Fibroblast of the aortic adventitia (primary cell): ENCODE measurements at regions not wholly inside any gene's neighbourhood (a gene's known extent, or its start where the extent isn't known, plus 50 kb on each side); places are given as distances from the start of the nearest gene placed in this dataset.

Source experiments
- DNase-seq: peaks from one replicate; pipeline ENCODE4 v3.0.0-alpha.2; 2010; ENCODE audit warnings: low read depth
- H3K4me3 ChIP-seq: 2 replicates; pipeline ENCODE4 v1.5.1; 2011; ENCODE audit warnings: low read depth, mild to moderate bottlenecking, control low read depth, low read length, moderate library complexity
- TF ChIP-seq, protein P1 (sequence below): IDR thresholded peaks from 2 replicates; pipeline ENCODE4 v1.5.1; 2011; ENCODE audit warnings: mild to moderate bottlenecking, low read length, control low read depth, inconsistent platforms; ENCODE audit not compliant: insufficient read depth

GRCh38 chr6:9360881-9361280, 925.5 kb upstream of the SLC35B3 start:
- DNase-seq, result no peak
- no peak overlapping the region for H3K4me3 ChIP-seq
- TF ChIP-seq, protein P1, sequence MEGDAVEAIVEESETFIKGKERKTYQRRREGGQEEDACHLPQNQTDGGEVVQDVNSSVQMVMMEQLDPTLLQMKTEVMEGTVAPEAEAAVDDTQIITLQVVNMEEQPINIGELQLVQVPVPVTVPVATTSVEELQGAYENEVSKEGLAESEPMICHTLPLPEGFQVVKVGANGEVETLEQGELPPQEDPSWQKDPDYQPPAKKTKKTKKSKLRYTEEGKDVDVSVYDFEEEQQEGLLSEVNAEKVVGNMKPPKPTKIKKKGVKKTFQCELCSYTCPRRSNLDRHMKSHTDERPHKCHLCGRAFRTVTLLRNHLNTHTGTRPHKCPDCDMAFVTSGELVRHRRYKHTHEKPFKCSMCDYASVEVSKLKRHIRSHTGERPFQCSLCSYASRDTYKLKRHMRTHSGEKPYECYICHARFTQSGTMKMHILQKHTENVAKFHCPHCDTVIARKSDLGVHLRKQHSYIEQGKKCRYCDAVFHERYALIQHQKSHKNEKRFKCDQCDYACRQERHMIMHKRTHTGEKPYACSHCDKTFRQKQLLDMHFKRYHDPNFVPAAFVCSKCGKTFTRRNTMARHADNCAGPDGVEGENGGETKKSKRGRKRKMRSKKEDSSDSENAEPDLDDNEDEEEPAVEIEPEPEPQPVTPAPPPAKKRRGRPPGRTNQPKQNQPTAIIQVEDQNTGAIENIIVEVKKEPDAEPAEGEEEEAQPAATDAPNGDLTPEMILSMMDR, result no peak

- no peak overlapping the region for H3K4me3 ChIP-seq
- DNase-seq, result no peak
- TF ChIP-seq, protein P1, result no peak
Measured at GRCh38 chr6:9347608-9348007, 912.3 kb upstream of the SLC35B3 start.

DNA sequence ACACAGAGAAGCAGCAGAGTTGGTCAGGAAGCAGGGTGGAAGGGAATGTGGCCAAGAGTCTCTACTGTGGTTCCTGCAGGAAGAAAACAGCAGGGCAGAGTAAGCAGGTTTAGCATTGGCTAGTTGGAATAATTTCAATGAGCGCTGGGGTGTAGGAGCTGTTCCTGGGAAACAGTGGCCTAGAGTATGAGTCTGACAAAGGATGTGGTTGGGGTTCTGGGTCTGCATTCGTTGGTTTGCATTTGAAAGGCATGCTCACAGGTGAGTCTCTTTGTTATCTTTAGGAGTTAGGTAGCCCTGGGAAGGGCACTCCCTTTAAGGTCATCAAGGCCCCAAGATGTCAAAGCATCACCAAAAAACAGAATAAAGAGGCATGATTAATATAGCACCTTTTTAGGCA, 911.6 kb upstream of the SLC35B3 start:
- no peak overlapping the region for H3K4me3 ChIP-seq
- TF ChIP-seq, protein P1, result no peak
- DNase-seq, result no peak

- TF ChIP-seq, protein P1, result no peak
- H3K4me3 ChIP-seq, result no peak overlapping the region
- DNase-seq, result no peak
Measured at GRCh38 chr6:9335431-9335830, 900.1 kb upstream of the SLC35B3 start.

DNA sequence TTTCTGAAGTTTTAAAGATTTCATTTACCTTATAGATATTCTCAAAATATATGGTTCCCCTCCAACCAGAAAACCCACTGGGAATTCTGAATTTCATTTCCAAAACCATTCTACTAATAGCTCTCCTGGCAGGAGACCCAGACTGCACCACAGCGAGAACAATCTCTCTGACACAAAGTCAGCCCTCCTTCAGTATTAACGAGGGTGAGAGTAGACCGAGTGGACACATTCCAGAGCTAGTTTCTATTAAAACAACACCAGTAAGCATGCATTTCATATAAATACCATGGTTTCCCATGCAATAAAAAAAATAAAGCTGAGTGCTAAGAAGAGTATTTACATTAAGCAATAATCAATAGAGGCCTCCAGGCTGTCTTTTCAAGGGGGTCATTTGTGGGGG, 899.6 kb upstream of the SLC35B3 start:
- TF ChIP-seq, protein P1, result no peak
- no peak overlapping the region for H3K4me3 ChIP-seq
- DNase-seq, result no peak

- H3K4me3 ChIP-seq, result no peak overlapping the region
- no peak for DNase-seq
- TF ChIP-seq, protein P1, result no peak
Measured at GRCh38 chr6:9332241-9332780, 897.0 kb upstream of the SLC35B3 start.

GRCh38 chr6:9316831-9317230, 881.5 kb upstream of the SLC35B3 start:
- peak; percentile 2 for DNase-seq
- no peak overlapping the region for H3K4me3 ChIP-seq
- TF ChIP-seq, protein P1, result no peak
